ENCODE measurements at regions not wholly inside any gene's neighbourhood (a gene's known extent, or its start where the extent isn't known, plus 50 kb on each side); places are given as distances from the start of the nearest gene placed in this dataset.

DNA sequence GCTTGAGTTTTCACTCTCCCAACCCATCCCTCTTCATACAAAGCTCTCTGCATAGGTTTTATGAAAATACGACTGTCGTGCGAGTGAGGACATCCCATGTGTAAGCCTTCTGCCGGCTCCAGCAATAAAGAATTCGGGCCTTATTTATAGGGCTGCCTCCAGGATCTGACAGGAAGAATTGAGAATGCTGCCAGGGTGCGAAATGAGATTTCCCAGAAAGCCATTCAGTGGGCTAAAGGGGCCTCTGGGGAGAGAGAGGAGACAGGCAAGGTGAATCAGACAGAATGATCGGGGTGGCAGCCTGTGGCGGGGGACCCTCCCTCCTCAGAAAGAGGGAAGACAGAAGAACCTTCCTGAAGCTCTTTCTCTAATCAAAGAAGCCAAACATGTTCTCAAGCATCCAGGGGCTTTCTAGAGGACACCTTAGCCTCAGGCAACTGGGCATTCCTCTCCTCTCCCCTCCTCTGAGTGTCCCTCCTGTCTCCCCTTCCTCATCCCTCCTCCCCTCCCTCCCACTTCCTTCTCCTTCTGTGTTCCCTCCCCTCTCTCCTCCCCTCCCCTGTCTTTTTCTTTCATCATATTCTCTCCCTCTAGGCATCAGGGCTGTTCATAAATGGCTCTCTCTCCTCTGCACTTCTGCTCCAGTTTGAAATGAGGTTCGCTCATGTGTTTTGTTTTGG, 410.9 kb downstream of the TYW1 start:
- no peak for TF ChIP-seq CTCF (IDR thresholded peaks at IDR 0.05; ENCODE audit: borderline replicate concordance, extremely low read depth, low read length, poor library complexity, severe bottlenecking)
- TF ChIP-seq EZH2 (IDR thresholded peaks at IDR 0.05; ENCODE audit: borderline replicate concordance, low read depth, low read length, severe bottlenecking): no peak

Data from DND-41 (cell line).